PFSK-1 (cell line): ENCODE measurements at regions not wholly inside any gene's neighbourhood (a gene's known extent, or its start where the extent isn't known, plus 50 kb on each side); places are given as distances from the start of the nearest gene placed in this dataset.

Experiments used
- FOXP2 ChIP-seq: optimal IDR thresholded peaks from 2 replicates; pipeline ENCODE3; 2011; ENCODE audit warnings: borderline replicate concordance, control low read depth, inconsistent platforms; ENCODE audit not compliant: insufficient read depth; ENCODE audit errors: extremely low read length, extremely low read depth
- POLR2AphosphoS5 ChIP-seq: IDR thresholded peaks from 2 replicates; pipeline ENCODE4 v1.6.1; 2012; ENCODE audit warnings: low read depth, mild to moderate bottlenecking, control low read depth, low read length, moderate library complexity
- SIN3A ChIP-seq: IDR thresholded peaks from 2 replicates; pipeline ENCODE4 v1.6.1; 2012; ENCODE audit warnings: mild to moderate bottlenecking, low read length, moderate library complexity, borderline replicate concordance; ENCODE audit not compliant: insufficient read depth
- TAF1 ChIP-seq: IDR thresholded peaks from 2 replicates; pipeline ENCODE4 v1.6.1; 2012; ENCODE audit warnings: low read length, control low read depth, borderline replicate concordance; ENCODE audit not compliant: insufficient read depth
- TF ChIP-seq, protein P1 (sequence below), 2 experiments: IDR thresholded peaks; 2 replicates each; pipeline versions ENCODE4 v1.6.1 to v1.8.0; 2011 to 2012; ENCODE audit warnings: low read depth in 2 of 2, low read length in 2 of 2, control low read depth in 1 of 2, inconsistent platforms in 1 of 2, mild to moderate bottlenecking in 1 of 2, moderate library complexity in 1 of 2; ENCODE audit not compliant: insufficient read depth in 1 of 2

GRCh38 chr17:71033336-71033735, 864.0 kb downstream of the KCNJ2 start:
- TF ChIP-seq SIN3A = no peak
- TF ChIP-seq POLR2AphosphoS5 = no peak
- TF ChIP-seq TAF1 = no peak
- TF ChIP-seq, protein P1, sequence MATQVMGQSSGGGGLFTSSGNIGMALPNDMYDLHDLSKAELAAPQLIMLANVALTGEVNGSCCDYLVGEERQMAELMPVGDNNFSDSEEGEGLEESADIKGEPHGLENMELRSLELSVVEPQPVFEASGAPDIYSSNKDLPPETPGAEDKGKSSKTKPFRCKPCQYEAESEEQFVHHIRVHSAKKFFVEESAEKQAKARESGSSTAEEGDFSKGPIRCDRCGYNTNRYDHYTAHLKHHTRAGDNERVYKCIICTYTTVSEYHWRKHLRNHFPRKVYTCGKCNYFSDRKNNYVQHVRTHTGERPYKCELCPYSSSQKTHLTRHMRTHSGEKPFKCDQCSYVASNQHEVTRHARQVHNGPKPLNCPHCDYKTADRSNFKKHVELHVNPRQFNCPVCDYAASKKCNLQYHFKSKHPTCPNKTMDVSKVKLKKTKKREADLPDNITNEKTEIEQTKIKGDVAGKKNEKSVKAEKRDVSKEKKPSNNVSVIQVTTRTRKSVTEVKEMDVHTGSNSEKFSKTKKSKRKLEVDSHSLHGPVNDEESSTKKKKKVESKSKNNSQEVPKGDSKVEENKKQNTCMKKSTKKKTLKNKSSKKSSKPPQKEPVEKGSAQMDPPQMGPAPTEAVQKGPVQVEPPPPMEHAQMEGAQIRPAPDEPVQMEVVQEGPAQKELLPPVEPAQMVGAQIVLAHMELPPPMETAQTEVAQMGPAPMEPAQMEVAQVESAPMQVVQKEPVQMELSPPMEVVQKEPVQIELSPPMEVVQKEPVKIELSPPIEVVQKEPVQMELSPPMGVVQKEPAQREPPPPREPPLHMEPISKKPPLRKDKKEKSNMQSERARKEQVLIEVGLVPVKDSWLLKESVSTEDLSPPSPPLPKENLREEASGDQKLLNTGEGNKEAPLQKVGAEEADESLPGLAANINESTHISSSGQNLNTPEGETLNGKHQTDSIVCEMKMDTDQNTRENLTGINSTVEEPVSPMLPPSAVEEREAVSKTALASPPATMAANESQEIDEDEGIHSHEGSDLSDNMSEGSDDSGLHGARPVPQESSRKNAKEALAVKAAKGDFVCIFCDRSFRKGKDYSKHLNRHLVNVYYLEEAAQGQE (IDR thresholded peaks at IDR 0.05; ENCODE audit: insufficient read depth in 1 of 2, low read depth in 2 of 2, low read length in 2 of 2) = no peak
- TF ChIP-seq FOXP2 = no peak

DNA sequence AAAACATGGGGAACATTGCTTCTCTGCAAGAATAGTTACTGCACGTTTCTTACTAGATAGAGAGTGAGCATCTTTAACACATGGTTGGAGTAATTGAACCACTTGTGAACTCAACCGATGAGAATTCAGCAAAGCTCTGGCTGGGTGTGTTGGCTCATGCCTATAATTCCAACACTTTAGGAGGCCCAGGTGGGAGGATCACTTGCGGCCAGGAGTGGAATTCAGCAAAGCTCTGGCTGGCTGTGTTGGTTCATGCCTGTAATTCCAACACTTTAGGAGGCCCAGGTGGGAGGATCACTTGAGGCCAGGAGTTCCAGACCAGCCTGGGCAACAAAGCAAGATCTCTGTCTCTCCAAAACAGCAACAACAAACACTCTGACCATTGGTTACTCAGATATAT, 865.9 kb downstream of the KCNJ2 start:
- TF ChIP-seq POLR2AphosphoS5 = no peak
- TF ChIP-seq, protein P1 (IDR thresholded peaks at IDR 0.05; ENCODE audit: insufficient read depth in 1 of 2, low read depth in 2 of 2, low read length in 2 of 2) = no peak
- no peak for TF ChIP-seq SIN3A
- no peak for TF ChIP-seq FOXP2
- no peak for TF ChIP-seq TAF1

DNA sequence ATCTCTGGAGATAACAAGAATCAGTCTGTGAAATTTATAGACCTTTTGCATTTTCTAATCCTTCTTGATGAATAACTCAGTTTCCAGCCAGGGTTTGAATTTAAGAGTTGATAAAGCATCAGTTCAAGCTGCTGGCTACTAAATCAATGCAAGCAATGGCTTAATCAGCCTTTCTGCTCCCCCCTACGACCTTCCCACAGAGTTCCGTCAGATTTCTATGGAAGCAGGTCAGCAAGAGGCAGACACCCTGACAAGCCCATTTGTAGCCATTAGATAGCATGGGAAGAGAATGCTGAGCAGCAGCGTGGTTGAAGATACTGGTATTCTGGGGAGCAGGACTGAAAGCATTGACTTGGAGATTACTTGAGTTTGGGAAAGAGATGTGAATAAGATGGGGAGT, 868.1 kb downstream of the KCNJ2 start:
- no peak for TF ChIP-seq FOXP2
- TF ChIP-seq SIN3A = no peak
- no peak for TF ChIP-seq POLR2AphosphoS5
- TF ChIP-seq, protein P1 (IDR thresholded peaks at IDR 0.05; ENCODE audit: insufficient read depth in 1 of 2, low read depth in 2 of 2, low read length in 2 of 2) = no peak
- no peak for TF ChIP-seq TAF1

DNA sequence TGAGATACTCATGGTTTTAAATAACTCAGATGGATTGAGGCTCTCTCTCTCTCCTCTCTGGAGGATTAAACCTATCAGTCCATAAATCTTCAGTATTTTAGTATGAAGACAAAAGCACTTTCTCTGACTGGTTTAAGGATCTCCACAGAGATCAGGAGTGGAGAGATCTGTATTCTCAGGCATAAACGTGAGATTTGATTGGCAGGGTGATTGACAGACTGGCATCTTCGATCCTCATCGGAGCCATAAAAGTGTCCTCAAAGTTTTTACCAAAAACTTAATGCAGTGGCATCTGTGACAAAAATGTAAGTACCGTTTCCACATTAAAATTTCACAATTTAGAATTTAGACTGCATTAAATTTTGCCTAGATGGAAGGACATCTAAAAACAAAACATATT, 870.1 kb downstream of the KCNJ2 start:
- no peak for TF ChIP-seq TAF1
- TF ChIP-seq POLR2AphosphoS5 = no peak
- no peak for TF ChIP-seq FOXP2
- TF ChIP-seq, protein P1 (IDR thresholded peaks at IDR 0.05; ENCODE audit: insufficient read depth in 1 of 2, low read depth in 2 of 2, low read length in 2 of 2) = no peak
- TF ChIP-seq SIN3A = no peak

DNA sequence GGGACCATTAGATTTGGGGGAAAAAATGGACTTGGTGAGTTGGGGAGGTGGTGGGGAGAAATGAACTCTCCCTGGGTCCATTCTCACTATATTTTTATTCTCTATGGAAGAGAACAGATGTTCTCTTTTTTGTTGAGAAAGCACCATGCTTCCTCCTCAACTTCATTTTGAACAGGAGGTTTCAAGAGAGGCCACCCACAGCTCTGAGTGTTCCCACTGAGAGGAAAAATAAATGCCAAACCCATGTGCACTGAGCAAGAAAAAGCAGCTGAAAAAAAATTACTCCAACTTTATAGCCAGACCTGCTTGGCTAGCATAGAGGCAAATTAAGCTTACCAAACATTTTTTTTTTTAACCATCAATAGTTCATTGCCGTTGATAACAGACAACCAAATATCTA, 883.6 kb downstream of the KCNJ2 start:
- TF ChIP-seq, protein P1 (IDR thresholded peaks at IDR 0.05; ENCODE audit: insufficient read depth in 1 of 2, low read depth in 2 of 2, low read length in 2 of 2) = no peak
- no peak for TF ChIP-seq SIN3A
- no peak for TF ChIP-seq TAF1
- no peak for TF ChIP-seq POLR2AphosphoS5
- no peak for TF ChIP-seq FOXP2
